WTC11 (cell line): ENCODE measurements at regions not wholly inside any gene's neighbourhood (a gene's known extent, or its start where the extent isn't known, plus 50 kb on each side); places are given as distances from the start of the nearest gene placed in this dataset.

ENCODE experiments used
- ATAC-seq: fragments of 200-7000 bp; cut with Tn5 transposase; 2 replicates; pipeline ENCODE4 v1.10.0; 2021; ENCODE audit warnings: mild to moderate bottlenecking, moderate library complexity
- CTCF ChIA-PET: fragments of 300-600 bp; sonication (Branson Sonifier 250); formaldehyde crosslinking; loops from one replicate; lab custom pipeline; 2021; ENCODE audit warnings: antibody characterized with exemption; lab: Charles Lee
- POLR2A ChIA-PET: fragments of 350-600 bp; sonication (Branson Sonifier 250); formaldehyde crosslinking; loops from one replicate; lab custom pipeline; 2021; ENCODE audit warnings: antibody characterized with exemption; lab: Charles Lee
- DNase-seq: peaks from one replicate; pipeline ENCODE4 v3.0.0; 2021; ENCODE audit warnings: low spot score
- H3K27ac Mint-ChIP-seq: 2 replicates; pipeline ENCODE4 v1.8.0; 2021; ENCODE audit warnings: mixed read lengths
- H3K27me3 Mint-ChIP-seq: 2 replicates; pipeline ENCODE4 v1.8.0; 2021; ENCODE audit warnings: low read depth, mild to moderate bottlenecking, moderate library complexity, mixed read lengths
- H3K36me3 Mint-ChIP-seq: 2 replicates; pipeline ENCODE4 v1.8.0; 2021; ENCODE audit warnings: mixed read lengths
- H3K4me1 Mint-ChIP-seq: 2 replicates; pipeline ENCODE4 v1.8.0; 2022; ENCODE audit warnings: mixed read lengths
- H3K4me3 Mint-ChIP-seq: 2 replicates; pipeline ENCODE4 v1.8.0; 2021; ENCODE audit warnings: mild to moderate bottlenecking, moderate library complexity, mixed read lengths
- H3K9me3 Mint-ChIP-seq: 2 replicates; pipeline ENCODE4 v1.8.0; 2021; ENCODE audit warnings: mixed read lengths
- CBFB ChIP-seq: sonication (generic); formaldehyde crosslinking; IDR thresholded peaks from 2 replicates; pipeline ENCODE4 v1.8.1; 2022; ENCODE audit warnings: mild to moderate bottlenecking, low read depth, missing genetic modification reagents
- CREM ChIP-seq: sonication (generic); formaldehyde crosslinking; IDR thresholded peaks from 2 replicates; pipeline ENCODE4 v1.8.1; 2022; ENCODE audit warnings: mild to moderate bottlenecking, missing genetic modification reagents, moderate library complexity
- CTCF ChIP-seq: fragments of 200-600 bp; IDR thresholded peaks from 2 replicates; pipeline ENCODE4 v1.8.0; 2022; ENCODE audit warnings: antibody characterized with exemption
- ELF4 ChIP-seq: sonication (generic); formaldehyde crosslinking; IDR thresholded peaks from 2 replicates; pipeline ENCODE4 v1.8.1; 2022; ENCODE audit warnings: low read depth, mild to moderate bottlenecking, moderate library complexity, missing genetic modification reagents
- ESRRA ChIP-seq: sonication (generic); formaldehyde crosslinking; IDR thresholded peaks from 2 replicates; pipeline ENCODE4 v1.8.1; 2022; ENCODE audit warnings: mild to moderate bottlenecking, missing genetic modification reagents, borderline replicate concordance
- ETV6 ChIP-seq: sonication (generic); formaldehyde crosslinking; IDR thresholded peaks from 2 replicates; pipeline ENCODE4 v1.8.1; 2022; ENCODE audit warnings: mild to moderate bottlenecking, missing genetic modification reagents
- FOXJ3 ChIP-seq: sonication (generic); formaldehyde crosslinking; IDR thresholded peaks from 2 replicates; pipeline ENCODE4 v1.9.0; 2021; ENCODE audit warnings: missing genetic modification reagents, mild to moderate bottlenecking, borderline replicate concordance
- FOXP4 ChIP-seq: sonication (generic); formaldehyde crosslinking; IDR thresholded peaks from 2 replicates; pipeline ENCODE4 v1.8.0; 2022; ENCODE audit warnings: mild to moderate bottlenecking, missing genetic modification reagents
- GABPB1 ChIP-seq: sonication (generic); formaldehyde crosslinking; IDR thresholded peaks from 2 replicates; pipeline ENCODE4 v1.8.1; 2023; ENCODE audit warnings: mild to moderate bottlenecking, missing genetic modification reagents
- HMGA2 ChIP-seq: fragments of 250-450 bp; sonication (Bioruptor Pico); IDR thresholded peaks from 2 replicates; pipeline ENCODE4 v1.4.0; 2021; ENCODE audit warnings: mild to moderate bottlenecking, moderate library complexity
- IRF2 ChIP-seq: sonication (generic); formaldehyde crosslinking; IDR thresholded peaks from 2 replicates; pipeline ENCODE4 v1.8.0; 2022; ENCODE audit warnings: low read depth, missing genetic modification reagents, borderline replicate concordance
- JAZF1 ChIP-seq: fragments of 250-450 bp; sonication (Bioruptor Pico); IDR thresholded peaks from 2 replicates; pipeline ENCODE4 v1.9.0; 2021; ENCODE audit warnings: moderate library complexity, mild to moderate bottlenecking, inconsistent platforms
- JUN ChIP-seq: sonication (generic); formaldehyde crosslinking; IDR thresholded peaks from 2 replicates; pipeline ENCODE4 v1.8.0; 2023; ENCODE audit warnings: mild to moderate bottlenecking, missing genetic modification reagents
- MLX ChIP-seq: sonication (generic); formaldehyde crosslinking; IDR thresholded peaks from 2 replicates; pipeline ENCODE4 v1.8.1; 2023; ENCODE audit warnings: mild to moderate bottlenecking, missing genetic modification reagents, moderate library complexity
- MYBL2 ChIP-seq: sonication (generic); formaldehyde crosslinking; IDR thresholded peaks from 2 replicates; pipeline ENCODE4 v1.8.1; 2023; ENCODE audit warnings: mild to moderate bottlenecking, moderate library complexity, missing genetic modification reagents
- NFE2L1 ChIP-seq: sonication (generic); formaldehyde crosslinking; IDR thresholded peaks from 2 replicates; pipeline ENCODE4 v1.8.1; 2023; ENCODE audit warnings: missing genetic modification reagents
- PRDM15 ChIP-seq: sonication (generic); formaldehyde crosslinking; IDR thresholded peaks from 2 replicates; pipeline ENCODE4 v1.8.0; 2022; ENCODE audit warnings: missing genetic modification reagents
- SOX15 ChIP-seq: fragments of 250-450 bp; sonication (Bioruptor Pico); IDR thresholded peaks from 2 replicates; pipeline ENCODE4 v1.9.0; 2021; ENCODE audit warnings: mild to moderate bottlenecking
- TCF7 ChIP-seq: sonication (generic); formaldehyde crosslinking; IDR thresholded peaks from 2 replicates; pipeline ENCODE4 v1.8.0; 2022; ENCODE audit warnings: mild to moderate bottlenecking, low read depth, missing genetic modification reagents, moderate library complexity
- TP53 ChIP-seq: sonication (generic); formaldehyde crosslinking; IDR thresholded peaks from 2 replicates; pipeline ENCODE4 v1.8.1; 2023; ENCODE audit warnings: mild to moderate bottlenecking, missing genetic modification reagents
- ZBTB43 ChIP-seq: sonication (generic); formaldehyde crosslinking; IDR thresholded peaks from 2 replicates; pipeline ENCODE4 v1.8.1; 2023; ENCODE audit warnings: mild to moderate bottlenecking, missing genetic modification reagents
- ZNF512 ChIP-seq: sonication (generic); formaldehyde crosslinking; IDR thresholded peaks from 2 replicates; pipeline ENCODE4 v1.8.1; 2022; ENCODE audit warnings: missing genetic modification reagents, borderline replicate concordance

- Mint-ChIP-seq H3K27ac (no peak overlapping the region), H3K27me3 (no peaks in the 10 kb centered on the region), H3K4me3 (no peak overlapping the region), H3K4me1 (peaks cover 20% of the 10 kb centered on the region), H3K9me3 (peaks cover 6% of the 10 kb centered on the region), H3K36me3 (no peaks in the 10 kb centered on the region)
- ATAC-seq, result no peak
- TF ChIP-seq FOXJ3 (CRISPR knock-in tag), result no peak
- no peak for TF ChIP-seq FOXP4
- TF ChIP-seq ELF4 (CRISPR knock-in tag), result no peak
- TF ChIP-seq MYBL2 (CRISPR knock-in tag), result no peak
- TF ChIP-seq JAZF1, result no peak
- no peak for TF ChIP-seq TCF7 (CRISPR knock-in tag)
- no peak for TF ChIP-seq NFE2L1 (CRISPR knock-in tag)
- TF ChIP-seq CREM (CRISPR knock-in tag), result no peak
- TF ChIP-seq CTCF, result no peak
- TF ChIP-seq GABPB1, result no peak
- no peak for TF ChIP-seq ZNF512 (CRISPR knock-in tag)
- TF ChIP-seq ZBTB43 (CRISPR knock-in tag), result no peak
- no peak for TF ChIP-seq HMGA2
- no peak for TF ChIP-seq ETV6 (CRISPR knock-in tag)
- TF ChIP-seq MLX (CRISPR knock-in tag), result no peak
- TF ChIP-seq JUN, result no peak
- TF ChIP-seq CBFB (CRISPR knock-in tag), result no peak
- no peak for TF ChIP-seq IRF2
- no peak for TF ChIP-seq TP53
- TF ChIP-seq SOX15 (CRISPR knock-in tag), result no peak
- CTCF ChIA-PET, result no interaction called here
- POLR2A ChIA-PET, result no interaction called here
- no peak for DNase-seq
These were observed 156.8 kb downstream of the CEP120 start for GRCh38 chr5:123266365-123266764.

- H3K36me3 Mint-ChIP-seq, result no peaks in the 10 kb centered on the region
- POLR2A ChIA-PET, result no interaction called here
- peaks cover 6% of the 10 kb centered on the region for H3K9me3 Mint-ChIP-seq
- DNase-seq (no peak), ATAC-seq (no peak)
- CTCF ChIA-PET, result no interaction called here
- no peak overlapping the region for H3K4me3 Mint-ChIP-seq
- H3K27ac Mint-ChIP-seq, result no peak overlapping the region
- H3K4me1 Mint-ChIP-seq, result peaks cover 20% of the 10 kb centered on the region
- TF ChIP-seq PRDM15 (CRISPR knock-in tag), result no peak
- no peak for TF ChIP-seq ESRRA (CRISPR knock-in tag)
- TF ChIP-seq IRF2, result no peak
- TF ChIP-seq ELF4 (CRISPR knock-in tag), result no peak
- H3K27me3 Mint-ChIP-seq, result no peaks in the 10 kb centered on the region
These were observed 157.7 kb downstream of the CEP120 start for GRCh38 chr5:123265551-123265950.
